Fibroblast of lung (primary cell): ENCODE measurements at regions not wholly inside any gene's neighbourhood (a gene's known extent, or its start where the extent isn't known, plus 50 kb on each side); places are given as distances from the start of the nearest gene placed in this dataset.

Experiments
- EZH2 ChIP-seq: IDR thresholded peaks from 2 replicates; pipeline ENCODE4 v1.5.1; 2012; ENCODE audit warnings: low read length, control low read depth, mild to moderate bottlenecking; ENCODE audit errors: missing control alignments
- TF ChIP-seq, protein P1 (sequence below), 2 donors: IDR thresholded peaks in 1 of 2; conservative IDR thresholded peaks in 1 of 2; 1 replicate in 1 of 2; 2 replicates in 1 of 2; pipeline ENCODE4 v1.5.1; 2011 to 2012; ENCODE audit warnings: low read length in 2 of 2, control low read depth in 1 of 2, inconsistent platforms in 1 of 2, low read depth in 1 of 2, mild to moderate bottlenecking in 1 of 2

DNA sequence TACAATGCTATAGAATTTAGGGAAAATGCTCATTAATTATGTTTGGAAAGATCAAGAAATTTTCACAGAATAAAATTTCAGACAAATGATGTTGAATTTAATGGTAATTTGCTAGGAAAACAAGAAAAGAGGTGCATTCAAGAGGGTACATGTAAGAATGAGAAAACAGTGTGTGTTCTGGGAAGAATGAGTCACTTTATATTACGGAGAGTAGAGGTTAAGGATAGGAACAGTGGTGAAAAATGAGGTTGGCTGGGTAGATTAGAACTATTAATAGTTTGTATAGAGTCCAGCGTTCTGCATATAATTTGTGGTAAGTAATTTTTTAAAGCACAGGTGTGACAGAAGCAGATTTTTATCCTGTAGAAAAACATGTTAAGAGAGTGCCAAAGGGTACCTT, 336.7 kb upstream of the MBL2 start:
- no peak for TF ChIP-seq EZH2
- TF ChIP-seq, protein P1, sequence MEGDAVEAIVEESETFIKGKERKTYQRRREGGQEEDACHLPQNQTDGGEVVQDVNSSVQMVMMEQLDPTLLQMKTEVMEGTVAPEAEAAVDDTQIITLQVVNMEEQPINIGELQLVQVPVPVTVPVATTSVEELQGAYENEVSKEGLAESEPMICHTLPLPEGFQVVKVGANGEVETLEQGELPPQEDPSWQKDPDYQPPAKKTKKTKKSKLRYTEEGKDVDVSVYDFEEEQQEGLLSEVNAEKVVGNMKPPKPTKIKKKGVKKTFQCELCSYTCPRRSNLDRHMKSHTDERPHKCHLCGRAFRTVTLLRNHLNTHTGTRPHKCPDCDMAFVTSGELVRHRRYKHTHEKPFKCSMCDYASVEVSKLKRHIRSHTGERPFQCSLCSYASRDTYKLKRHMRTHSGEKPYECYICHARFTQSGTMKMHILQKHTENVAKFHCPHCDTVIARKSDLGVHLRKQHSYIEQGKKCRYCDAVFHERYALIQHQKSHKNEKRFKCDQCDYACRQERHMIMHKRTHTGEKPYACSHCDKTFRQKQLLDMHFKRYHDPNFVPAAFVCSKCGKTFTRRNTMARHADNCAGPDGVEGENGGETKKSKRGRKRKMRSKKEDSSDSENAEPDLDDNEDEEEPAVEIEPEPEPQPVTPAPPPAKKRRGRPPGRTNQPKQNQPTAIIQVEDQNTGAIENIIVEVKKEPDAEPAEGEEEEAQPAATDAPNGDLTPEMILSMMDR (conservative IDR thresholded peaks at IDR 0.05 in 1 of 2, IDR thresholded peaks at IDR 0.05 in 1 of 2; ENCODE audit: low read depth in 1 of 2, low read length in 2 of 2): no peak
